Right ventricle myocardium inferior (tissue), 1 donor: ENCODE measurements at regions not wholly inside any gene's neighbourhood (a gene's known extent, or its start where the extent isn't known, plus 50 kb on each side); places are given as distances from the start of the nearest gene placed in this dataset.
"Not testable (repeated sequence)": the region's sequence is repeated elsewhere in the genome, so short reads cannot be mapped to it uniquely, and the experiment has no call there.

Experiments used
- ATAC-seq: fragments of 200-7000 bp; cut with Tn5 transposase; one replicate; pipeline ENCODE4 v1.9.1; 2020; ENCODE audit warnings: mild to moderate bottlenecking, moderate library complexity
- DNase-seq: peaks from one replicate; pipeline ENCODE4 v3.0.0; 2021; ENCODE audit errors: missing footprints
- intact Hi-C: fragments of 100-400 bp; cut with DNase I; formaldehyde crosslinking; loops from one replicate; pipeline ENCODE4 v1.11.0; 2022
- donor health status: DM: no; HTN: yes; CAD: no; lungs with severe emphysema.

DNA sequence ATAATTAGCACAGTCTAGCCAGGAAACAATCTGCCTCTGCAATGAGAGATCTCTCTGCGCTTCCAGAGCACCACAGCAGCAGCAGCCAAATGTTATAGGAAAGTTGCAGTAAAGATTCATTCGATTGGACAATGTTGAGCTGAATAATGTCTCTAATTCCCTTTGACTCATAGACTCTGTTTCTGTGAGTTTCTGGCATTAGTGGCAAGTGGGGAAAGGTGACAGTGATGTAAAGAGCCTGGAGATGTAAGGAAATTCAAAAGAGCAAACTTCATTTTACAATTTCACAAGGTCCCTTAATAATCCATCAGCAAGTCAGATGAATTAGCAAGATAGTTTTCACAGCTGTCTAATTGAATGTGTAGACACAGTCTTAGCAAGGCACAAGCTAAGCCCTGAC, 184.4 kb downstream of the VEGFC start:
- DNase-seq (no peak), ATAC-seq (no peak)
- intact Hi-C loops: no loop called here

DNA sequence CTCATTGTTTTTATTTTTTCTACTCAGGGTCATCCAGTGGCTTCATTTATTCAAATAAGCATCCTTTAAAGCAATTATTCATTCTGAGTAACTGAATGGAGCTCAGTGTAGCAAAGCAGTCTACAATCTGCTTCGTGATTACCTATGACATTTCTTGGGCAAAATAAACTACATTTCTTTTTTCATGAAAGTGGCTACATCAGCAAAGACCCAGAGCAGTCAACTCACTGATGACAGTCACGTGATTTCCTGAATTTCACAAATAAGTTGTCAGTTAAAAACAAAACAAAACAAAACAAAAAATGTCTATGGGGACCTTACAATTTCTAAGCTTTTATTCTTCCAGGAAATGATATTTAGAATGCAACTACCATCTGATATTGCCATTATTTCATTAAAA, 182.1 kb downstream of the VEGFC start:
- no peak for ATAC-seq
- intact Hi-C loops: no loop called here
- no peak for DNase-seq

DNA sequence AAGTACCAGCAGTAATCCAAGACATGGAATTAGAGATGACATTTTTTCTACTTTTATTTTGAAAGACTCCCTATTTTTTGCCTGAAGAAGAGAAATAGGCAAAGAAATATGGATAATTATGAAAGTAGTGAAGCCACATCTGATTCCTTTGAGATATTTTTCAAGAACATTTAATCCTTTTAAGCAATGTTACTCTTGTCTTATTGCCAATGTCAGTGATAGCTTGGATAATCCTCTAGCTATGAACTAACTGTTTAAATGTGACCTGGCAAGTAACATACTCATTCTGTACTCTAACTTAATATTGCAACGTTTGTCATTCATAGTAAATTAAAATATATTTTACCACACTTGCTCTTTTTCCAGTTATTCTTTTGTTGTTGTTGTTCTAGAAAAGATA, 181.3 kb downstream of the VEGFC start:
- no peak for ATAC-seq
- intact Hi-C loops: no loop called here
- no peak for DNase-seq

DNA sequence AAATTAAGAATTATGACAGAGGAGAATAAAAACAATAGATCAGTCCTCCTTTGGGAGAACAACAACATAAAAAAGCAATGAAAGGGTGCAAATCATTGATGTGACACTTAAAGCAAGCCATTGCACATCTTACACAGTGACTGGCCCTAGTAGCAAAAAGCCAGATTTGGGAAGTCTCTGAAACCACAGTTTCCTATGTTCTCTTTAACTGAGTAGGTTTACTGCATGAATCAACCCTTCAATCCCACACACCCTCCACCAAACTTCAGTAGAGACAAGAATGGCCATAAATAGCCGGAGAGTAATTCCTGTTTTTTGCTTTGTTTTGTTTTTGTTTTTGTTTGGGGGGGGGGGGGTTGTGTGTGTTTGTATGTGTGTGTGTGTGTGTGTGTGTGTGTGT, 180.8 kb downstream of the VEGFC start:
- DNase-seq: no peak
- intact Hi-C loops: no loop called here

DNA sequence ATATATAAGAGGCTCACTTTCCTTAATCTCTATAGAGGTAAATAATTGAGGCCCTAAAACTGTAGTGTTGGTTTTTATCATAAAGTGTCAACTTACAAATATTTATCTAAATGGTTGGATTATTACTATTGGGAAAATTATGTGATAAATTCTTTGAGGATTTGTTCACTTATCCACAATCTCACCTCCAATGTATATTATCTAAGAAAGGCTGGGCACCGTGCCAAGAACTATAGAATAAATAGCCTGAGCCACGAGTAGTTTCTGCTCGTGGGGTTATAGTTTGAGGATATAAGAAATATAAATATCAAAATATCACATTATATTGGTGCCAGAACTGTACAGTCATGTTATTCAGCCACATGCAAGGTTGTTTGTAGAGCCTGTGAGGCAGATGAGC, 177.9 kb downstream of the VEGFC start:
- ATAC-seq: no peak
- DNase-seq: no peak
- intact Hi-C loops: no loop called here

More for the DNA sequence above, 180.8 kb downstream of the VEGFC start:
- no peak for ATAC-seq

DNA sequence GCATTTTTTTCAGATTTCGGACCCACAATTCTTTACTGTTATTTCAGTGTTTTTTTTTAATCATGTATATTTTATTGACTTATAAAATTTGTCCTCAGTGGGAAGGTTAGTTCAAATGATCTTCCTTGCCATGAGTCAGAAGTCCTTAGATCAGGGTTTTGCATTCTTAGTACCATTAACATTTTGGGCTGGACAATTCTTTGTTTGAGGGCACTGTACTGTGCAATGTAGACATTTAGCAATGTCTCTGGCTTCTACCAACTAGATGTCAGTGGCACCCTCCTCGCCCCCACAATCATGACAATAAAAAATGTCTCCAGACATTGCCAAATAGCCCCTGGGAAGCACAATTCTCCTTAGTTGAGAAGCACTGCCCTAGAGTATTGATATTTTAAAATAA, 176.6 kb downstream of the VEGFC start:
- intact Hi-C loops: no loop called here
- DNase-seq (no peak), ATAC-seq (no peak)

DNA sequence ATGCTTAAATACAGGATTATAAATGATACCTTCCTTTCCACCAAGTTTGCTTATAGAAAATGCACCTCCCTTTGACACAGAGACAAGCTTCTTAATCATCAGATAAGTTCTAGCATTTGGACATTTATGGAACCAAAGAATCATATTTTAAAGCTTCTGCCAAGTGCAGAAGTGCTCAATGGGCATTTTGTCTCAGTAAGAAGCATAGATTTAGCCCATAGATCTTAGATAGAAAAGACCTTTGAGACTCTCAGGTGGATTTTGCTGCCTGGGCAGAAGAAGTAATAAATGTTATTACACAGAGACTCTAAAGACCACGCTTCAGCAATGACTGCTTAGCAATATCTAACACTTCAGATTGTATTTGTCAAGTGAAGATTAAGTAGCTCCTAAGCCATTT, 174.6 kb downstream of the VEGFC start:
- no peak for ATAC-seq
- intact Hi-C loops: no loop called here
- no peak for DNase-seq

DNA sequence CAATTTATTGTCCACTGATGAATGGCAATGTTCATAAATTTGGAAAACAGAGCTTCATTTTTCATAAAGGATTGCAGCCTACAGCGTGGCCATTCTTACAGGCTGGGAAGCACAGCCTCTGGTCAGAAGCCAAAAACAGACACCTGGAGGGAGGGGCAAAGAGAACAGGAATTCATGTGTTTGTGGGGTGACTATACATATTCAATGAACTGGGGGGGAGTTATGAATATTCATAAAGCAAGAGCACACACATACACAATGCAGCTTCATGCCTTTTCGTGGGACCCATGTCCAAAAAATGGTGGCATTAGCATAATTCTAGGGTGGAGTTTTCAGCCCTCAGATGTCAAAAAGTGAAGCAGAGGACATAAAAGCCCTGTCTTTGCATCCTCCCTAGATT, 173.3 kb downstream of the VEGFC start:
- intact Hi-C loops: no loop called here
- ATAC-seq: no peak
- no peak for DNase-seq

DNA sequence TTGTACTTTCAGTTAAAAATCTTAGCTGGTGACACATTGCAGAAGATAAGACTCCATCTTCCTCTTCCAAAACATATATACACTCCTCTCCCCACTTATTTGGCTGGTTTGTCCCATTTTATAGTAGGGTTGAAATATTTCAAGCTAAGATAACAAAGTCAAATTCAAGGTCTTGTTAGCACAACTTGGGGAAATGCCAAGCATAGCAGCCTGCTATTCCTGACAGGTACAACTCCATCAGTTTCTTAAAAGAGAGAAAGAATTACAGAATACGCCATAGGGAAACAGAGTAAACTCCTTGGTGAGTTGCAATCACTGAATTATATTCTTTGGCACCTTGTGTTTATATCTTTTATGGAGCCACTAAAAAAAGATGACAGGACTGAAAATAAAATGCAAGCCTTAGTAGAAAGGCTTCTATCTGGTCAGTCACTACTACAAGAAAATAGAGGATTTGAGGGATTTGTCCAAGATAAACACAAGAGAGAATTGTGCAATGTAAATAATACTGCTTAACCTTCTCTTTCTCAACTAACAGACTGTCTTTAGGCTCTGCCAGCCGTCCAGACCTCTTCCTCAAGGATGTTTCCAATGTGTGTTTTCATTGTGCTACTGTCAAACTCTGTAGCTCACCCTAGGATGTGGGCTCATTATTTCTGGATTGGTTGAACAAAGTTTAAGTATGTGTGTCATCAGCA, 170.3 kb downstream of the VEGFC start:
- intact Hi-C loops: no loop called here
- DNase-seq (no peak), ATAC-seq (no peak)

DNA sequence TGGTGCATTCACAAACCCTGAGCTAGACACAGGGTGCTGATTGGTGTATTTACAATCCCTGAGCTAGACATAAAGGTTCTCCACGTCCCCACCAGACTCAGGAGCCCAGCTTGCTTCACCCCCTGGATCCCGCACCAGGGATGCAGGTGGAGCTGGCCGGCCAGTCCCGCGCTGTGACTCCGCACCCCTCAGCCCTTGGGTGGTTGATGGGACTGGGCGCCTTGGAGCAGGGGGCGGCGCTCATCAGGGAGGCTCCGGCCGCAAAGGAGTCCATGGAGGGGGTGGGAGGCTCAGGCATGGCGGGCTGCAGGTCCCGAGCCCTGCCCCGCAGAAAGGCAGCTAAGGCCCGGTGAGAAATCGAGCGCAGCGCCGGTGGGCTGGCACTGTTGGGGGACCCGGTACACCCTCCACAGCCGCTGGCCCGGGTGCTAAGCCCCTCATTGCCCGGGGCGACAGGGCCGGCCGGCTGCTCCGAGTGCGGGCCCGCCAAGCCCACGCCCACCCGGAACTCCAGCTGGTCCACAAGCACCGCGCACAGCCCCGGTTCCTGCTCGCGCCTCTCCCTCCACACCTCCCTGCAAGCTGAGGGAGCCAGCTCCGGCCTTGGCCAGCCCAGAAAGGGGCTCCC, 167.6 kb downstream of the VEGFC start:
- ATAC-seq, DNase-seq, intact Hi-C loops: not testable (repeated sequence)

DNA sequence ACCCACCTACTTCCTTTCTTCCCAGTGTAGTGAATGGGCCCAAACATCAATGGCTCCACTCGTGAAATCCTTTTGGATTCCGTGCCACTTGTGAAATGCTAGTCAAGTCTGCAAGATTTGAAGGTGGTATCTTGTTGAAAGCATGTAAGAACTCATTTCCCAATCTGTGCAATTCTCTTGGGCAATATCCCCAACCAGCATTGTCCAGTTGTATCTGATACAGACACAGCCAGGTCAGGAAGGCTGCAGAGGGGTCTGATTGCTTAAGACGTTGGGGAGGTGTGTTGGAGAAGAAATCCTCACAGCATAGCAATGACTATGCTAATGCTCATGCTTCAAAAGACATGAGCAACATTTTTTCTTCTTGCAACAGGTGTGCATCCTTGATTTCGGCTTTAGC, 164.8 kb downstream of the VEGFC start:
- no peak for DNase-seq
- intact Hi-C loops: no loop called here
- ATAC-seq: no peak

DNA sequence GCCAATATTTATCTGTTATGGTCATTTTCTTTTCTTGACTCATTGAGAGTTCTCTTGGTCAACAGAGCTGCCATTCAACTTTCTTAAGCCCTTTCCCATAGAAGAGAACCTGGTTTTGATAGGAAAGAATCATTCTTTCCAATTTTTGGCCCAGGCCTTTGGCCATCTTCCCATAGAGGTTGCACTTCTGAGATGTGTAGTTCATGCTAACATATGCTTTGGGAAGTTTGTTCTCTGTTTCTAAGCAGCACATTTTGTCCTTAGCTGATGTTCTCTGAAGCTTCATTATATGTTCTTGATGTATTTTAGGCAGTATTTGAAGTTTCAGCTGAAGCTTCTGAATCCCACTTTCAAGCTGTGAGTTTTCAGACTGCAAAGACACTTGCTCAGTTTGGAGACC, 161.1 kb downstream of the VEGFC start:
- intact Hi-C loops: loop anchor here (10.0 kb wide), 1 partner anchor 247 kb away; no protein-coding TSS in a partner anchor
- DNase-seq: no peak
- no peak for ATAC-seq
